H54 (cell line): ENCODE measurements at regions not wholly inside any gene's neighbourhood (a gene's known extent, or its start where the extent isn't known, plus 50 kb on each side); places are given as distances from the start of the nearest gene placed in this dataset.
A peak's percentile ranks its signal among the peaks of the same experiment; 100 is the strongest.

Experiments used
- DNase-seq: peaks from one replicate; pipeline ENCODE4 v3.0.0; 2011; ENCODE audit warnings: low spot score, mixed read lengths; ENCODE audit not compliant: insufficient read length
- FAIRE-seq: peaks from 3 replicates; lab custom pipeline; 2011; peaks lifted over from hg19 to GRCh38; lab: Jason Lieb, UNC
- POLR2A ChIP-seq: IDR thresholded peaks from 2 replicates; pipeline ENCODE4 v1.6.1; 2011; ENCODE audit warnings: low read depth, mild to moderate bottlenecking, low read length

DNA sequence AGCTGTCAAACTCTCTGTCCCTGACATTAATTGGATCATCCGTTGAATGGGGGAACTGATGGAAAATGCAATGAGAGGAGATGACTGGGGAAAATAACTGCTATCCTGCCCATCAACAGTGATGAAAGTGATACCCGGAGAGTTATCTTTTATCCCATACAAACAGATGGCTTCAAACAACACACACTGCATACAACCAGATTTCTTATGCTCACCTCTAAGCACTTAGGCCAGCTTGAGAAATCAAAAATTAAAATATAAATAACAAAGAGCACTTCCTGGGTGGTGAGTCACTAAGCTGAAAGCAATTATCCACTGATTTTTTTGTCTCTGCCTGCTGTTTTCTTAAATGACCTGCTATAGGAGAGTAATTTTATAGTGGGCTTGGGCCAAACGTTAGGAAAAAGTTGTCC, 237.6 kb upstream of the RGPD4 start:
- TF ChIP-seq POLR2A, result no peak
- DNase-seq (no peak), FAIRE-seq (no peak)

DNA sequence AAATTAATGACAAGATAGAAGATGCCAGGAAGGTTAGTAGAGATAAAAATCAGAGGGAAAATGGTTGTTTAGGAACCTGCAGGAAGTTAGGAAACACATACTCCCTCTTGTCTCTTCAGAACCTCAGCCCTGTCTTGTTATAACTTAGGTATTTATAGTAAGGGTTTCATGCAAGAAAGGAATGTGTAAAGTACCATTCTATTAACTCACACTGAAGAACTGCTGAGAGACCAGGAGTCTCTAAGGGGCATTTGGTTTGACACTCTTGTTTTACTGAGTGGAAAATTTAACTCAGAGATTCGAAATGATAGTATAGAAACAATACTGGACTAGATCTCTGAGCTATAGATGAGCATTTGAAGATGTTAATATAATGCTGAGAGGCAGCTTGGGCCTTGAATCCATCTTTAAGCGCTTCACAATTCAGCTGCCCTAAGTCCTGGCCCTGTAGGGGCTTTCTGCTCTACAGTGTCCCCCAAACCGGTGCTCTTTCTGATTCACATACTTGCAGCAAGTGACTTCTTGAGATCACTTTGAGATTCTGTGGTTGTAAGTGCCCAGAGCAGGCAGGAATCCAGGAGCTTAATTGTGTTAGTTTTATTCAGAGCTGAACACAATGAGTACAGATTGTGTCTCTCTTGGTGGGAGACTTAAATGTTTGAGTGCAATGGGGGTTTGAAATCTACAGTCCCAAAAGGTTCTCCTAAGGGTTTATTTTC, 235.0 kb upstream of the RGPD4 start:
- FAIRE-seq, result no peak
- no peak for TF ChIP-seq POLR2A
- DNase-seq, result no peak

DNA sequence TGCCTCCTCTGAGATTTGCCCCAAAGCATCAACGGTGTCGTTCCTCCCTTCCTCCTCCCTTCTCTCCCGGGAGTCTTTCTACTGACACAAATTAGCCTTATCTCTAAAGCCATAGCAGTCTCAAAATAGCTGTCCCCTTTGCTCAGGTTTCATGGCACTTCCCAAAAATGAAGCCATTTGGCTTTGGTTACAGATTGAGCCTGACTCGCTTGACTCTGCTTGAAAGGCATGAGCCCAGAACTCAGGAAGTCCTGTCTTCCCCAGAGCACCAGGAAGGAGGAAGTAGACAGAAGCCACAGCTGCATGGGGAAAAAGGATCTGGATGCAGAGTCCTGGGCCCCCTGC, 234.4 kb upstream of the RGPD4 start:
- DNase-seq (no peak), FAIRE-seq (no peak)
- no peak for TF ChIP-seq POLR2A

DNA sequence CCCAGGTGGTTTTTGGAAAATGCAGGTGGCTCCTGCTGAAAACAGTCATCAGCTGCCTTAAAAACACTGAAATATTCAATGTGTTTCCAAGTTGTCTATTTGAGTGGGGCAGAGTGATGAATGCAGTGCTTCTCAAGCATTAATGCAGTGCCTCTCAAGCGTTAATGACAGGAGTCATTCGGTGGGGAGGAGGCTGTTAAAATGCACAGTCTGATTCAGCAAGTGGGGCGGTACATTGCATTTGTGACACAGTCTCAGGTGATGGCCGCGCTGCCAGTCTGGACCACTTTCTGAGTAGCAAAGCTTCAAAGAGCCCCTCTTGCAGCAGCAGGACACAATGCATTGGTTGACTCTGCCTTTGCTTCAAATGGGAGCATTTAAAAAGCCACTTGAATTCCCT, 231.4 kb upstream of the RGPD4 start:
- FAIRE-seq (no peak), DNase-seq (no peak)
- TF ChIP-seq POLR2A, result no peak

DNA sequence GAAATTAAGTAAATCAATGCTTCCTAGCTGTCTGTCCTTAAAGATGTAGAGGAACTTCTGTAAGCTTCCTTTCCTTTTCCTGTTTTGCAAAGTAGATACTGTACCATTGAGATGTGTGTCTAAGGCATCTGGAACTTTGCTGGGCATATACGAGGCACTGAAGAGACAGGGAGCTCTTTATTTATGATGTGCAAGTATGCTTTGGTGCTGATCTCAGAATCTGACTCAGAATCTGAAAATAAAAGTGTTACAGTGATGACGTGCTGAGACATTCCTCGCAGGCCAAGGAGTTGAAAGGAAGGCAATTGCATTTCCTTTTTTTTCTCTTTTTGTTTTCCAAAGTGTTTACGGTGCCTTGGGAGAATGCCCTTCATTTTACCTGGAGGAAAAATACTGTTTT, 230.9 kb upstream of the RGPD4 start:
- no peak for TF ChIP-seq POLR2A
- peak; percentile 94 for FAIRE-seq
- DNase-seq, result peak; percentile 14

DNA sequence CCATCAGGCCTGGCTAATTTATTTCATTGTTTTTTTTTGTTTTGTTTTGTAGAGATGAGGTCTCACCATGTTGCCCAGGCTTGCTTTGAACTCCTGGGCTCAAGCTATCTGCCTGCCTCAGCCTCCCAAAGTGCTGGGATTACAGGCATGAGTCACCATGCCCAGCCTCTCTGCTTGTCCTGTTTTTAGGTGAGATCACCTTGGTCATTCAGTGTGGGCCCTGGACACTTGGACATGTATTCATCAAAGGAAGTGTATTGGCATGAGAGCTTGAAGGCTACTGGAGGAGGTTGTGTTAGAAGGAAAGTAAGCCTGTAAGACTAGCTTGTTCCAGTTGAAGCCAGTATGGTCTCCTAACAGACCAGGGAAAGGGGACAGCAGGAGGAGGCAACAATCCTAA, 229.2 kb upstream of the RGPD4 start:
- FAIRE-seq, result no peak
- DNase-seq, result no peak
- no peak for TF ChIP-seq POLR2A

DNA sequence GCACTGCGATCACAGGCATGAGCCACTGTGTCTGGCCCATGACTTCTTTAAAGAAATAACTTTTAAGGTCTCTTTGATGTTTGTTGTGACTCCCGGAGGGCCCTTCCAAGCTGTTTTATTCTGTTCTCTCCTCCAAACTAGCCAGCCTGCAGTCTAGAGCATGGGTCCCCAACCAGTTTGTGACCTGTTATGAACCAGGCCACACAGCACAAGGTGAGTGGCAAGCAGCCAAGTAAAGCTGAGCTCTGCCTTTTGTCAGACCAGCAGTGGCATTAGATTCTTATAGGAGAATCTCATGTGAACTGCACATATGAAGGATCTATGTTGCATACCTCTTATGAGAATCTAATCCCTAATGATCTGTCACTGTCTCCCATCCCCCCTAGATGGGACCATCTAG, 223.9 kb upstream of the RGPD4 start:
- TF ChIP-seq POLR2A, result no peak
- FAIRE-seq, result no peak
- no peak for DNase-seq

DNA sequence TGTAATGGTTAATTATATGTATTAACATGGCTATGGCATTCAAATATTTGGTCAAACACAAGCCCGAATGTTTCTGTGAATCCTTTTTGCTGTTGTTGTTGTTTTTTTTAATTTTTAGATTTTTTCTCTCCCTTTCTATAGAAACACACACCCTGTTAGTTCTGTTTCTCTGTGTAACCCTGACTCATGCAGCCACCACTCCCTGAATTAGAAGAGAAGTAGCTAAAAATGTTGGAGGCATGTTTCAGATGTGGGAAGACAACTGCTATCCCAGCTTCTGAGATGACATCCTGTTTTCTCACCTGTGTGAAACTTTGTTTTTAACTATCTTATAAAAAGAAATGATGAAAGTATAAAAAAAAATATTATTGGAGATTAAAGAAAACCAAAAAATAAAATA, 219.6 kb upstream of the RGPD4 start:
- FAIRE-seq (no peak), DNase-seq (no peak)
- no peak for TF ChIP-seq POLR2A

DNA sequence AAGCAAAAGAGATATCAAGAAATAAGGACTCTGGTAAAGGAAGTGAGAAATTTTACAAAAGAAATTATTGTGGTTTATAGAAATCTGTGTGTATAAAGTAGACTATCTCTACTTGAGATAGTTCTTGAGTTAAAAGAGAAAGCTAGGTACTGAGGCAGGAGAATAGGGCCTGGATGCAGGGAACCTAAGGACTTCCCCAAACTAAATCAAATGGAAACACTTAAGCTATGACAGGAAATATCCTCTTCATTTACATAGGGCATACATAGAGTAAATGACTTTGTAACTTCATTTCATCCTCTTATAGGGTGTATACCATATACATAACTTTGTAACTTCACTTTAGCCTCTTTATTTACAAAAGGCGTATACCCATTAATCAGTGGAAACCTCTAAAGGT, 219.2 kb upstream of the RGPD4 start:
- no peak for DNase-seq
- FAIRE-seq, result no peak

DNA sequence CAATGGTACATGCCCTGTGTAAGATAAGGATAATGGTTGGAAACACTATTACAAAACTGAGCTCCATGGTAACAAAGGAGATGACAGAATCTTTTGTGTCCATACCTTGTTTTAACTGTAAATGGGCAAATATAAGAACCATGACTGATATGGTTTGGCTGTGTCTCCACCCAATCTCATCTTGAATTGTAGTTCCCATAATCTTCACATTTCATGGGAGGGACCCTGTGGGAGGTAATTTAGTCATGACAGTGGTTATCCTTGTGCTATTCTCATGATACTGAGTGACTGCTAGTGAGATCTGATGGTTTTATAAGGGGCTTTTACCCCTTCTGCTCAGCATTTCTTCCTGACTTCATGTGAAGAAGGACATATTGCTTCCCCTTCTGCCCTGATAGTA, 211.7 kb upstream of the RGPD4 start:
- no peak for TF ChIP-seq POLR2A
- FAIRE-seq, result no peak
- DNase-seq, result no peak

More for the DNA sequence above, 219.2 kb upstream of the RGPD4 start:
- no peak for TF ChIP-seq POLR2A

DNA sequence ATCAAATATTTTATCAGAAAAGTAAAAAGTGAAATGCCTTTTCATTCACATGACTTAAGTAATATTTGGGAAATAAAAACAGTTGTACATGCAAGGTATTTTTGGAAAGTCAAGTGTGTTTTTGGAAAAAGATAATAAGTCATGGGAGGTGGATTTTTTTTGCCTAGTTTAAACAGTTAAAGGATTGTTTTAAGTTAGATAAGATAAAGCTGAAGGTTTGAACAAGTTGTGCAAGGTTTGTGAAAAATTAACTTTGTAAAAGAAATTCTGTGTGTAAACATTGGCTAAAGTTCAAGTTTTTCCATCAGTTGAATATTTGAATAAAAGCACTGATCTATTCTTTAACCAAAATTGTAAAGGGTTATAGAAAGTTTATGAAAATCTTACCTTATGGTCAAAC, 207.9 kb upstream of the RGPD4 start:
- no peak for TF ChIP-seq POLR2A
- DNase-seq (no peak), FAIRE-seq (no peak)

DNA sequence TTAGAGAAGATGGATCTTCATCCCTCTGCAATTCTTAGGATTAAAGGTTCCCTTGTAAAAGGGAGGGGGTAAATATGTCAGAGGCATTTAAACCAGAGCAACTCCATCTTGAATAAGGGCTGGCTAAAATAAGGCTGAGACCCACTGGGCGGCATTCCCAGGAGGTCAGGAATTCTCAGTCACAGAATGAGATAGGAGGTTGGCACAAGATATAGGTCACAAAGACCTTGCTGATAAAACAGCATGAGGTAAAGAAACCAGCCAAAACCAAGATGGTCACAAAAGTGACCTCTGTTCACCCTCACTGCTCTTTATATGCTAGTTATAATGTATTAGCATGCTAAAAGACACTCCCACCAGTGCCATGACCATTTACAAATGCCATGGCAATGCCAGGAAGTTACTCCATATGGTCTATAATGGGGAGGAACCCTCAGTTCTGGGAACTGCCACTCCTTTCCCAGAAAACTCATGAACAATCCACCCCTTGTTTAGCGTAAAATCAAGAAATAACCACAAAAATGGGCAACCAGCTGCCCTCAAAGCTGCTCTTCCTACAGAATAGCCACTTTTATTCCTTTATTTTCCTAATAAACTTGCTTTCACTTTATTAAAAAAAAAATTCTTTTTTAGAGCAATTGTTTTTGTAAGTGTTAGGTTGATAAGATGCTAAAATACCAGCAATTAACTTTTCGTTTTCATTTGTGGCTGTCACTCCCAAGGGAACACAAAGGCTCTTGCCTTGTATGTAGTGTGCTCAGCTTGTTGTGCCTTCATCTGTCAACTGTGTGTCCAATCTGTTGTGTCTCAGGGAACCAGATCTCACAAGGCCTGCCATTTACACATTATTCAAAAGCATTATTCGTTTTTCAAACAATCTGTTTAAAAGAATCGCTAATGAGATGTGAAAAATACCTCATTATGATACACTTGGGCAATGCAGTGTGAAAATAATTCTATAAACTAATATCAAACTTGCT, 205.2 kb upstream of the RGPD4 start:
- no peak for TF ChIP-seq POLR2A
- DNase-seq, result no peak
- no peak for FAIRE-seq

DNA sequence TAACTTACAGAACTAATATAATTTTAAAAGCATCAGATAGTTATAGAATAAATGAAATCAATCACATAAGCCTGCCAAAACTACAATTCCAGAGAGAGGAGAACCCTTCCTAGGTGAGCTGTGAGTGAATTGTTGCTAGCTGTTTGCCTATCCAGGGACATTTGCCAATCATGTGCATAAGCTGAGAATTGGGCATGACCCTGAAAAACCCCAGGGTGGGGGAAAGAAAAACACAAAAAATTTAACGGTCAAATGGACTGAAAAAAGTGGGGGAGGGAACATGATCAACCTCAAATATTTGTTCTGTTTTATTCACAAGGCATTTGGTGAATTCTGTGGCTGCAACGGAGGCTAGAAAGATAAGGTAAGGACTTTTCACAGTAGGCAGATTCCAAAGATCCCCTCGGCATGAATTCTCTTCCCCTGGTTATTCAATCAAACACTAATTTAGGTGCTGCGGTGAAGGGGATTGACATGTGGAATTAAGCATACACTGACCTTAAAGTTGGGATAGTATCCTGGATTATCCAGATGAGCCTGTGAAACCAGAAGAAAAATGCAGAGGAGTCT, 203.9 kb upstream of the RGPD4 start:
- TF ChIP-seq POLR2A, result no peak
- no peak for DNase-seq

DNA sequence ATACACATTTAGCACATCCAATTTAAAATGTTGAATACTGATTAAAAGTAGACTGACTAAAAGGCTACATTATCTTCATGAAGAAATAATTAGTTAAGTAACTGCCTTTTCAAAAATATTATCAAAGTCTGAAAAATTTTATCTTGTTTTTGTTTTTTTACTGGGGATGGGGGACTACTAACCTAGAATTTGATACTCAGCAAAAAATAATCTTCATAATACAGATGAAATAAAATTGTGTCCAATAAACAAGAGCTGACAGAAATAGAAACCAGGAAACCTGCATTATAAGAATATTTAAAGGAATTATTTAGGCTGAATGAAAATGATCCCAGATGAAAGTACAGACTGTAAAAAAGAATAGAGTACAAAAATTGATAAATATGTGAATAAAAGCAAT, 200.7 kb upstream of the RGPD4 start:
- no peak for FAIRE-seq
- TF ChIP-seq POLR2A, result no peak
- DNase-seq, result no peak

More for the DNA sequence above, 203.9 kb upstream of the RGPD4 start:
- no peak for FAIRE-seq

DNA sequence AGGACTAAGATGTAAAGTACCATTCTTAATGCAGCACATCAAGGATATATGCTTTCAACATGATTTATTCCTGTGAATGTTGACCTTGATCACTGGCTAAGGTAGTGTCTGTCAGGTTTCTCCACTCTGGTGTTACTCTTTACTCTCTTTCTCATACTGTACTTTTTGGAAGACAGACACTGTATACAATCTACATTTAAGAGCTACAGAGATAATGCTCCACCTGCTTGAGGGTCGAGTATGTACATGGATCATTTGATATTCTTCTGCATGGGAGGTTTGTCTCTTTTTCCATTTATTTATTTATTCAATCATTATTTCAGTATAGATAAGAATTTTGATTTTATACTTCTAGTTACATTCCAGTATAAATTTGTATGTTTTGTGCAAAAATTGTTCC, 199.5 kb upstream of the RGPD4 start:
- FAIRE-seq, result no peak
- no peak for TF ChIP-seq POLR2A
- no peak for DNase-seq
